ENCODE measurements at regions not wholly inside any gene's neighbourhood (a gene's known extent, or its start where the extent isn't known, plus 50 kb on each side); places are given as distances from the start of the nearest gene placed in this dataset.

GRCh38 chr21:28186604-28187003 lies 806.1 kb downstream of the LTN1 start:
- TF ChIP-seq EZH2phosphoT487 (conservative IDR thresholded peaks at IDR 0.05; ENCODE audit: low read length), result no peak
- TF ChIP-seq CTCF (IDR thresholded peaks at IDR 0.05; ENCODE audit: insufficient read depth, low read length, poor library complexity, severe bottlenecking), result no peak
- Histone ChIP-seq H3K27ac (ENCODE audit: low read depth, low read length) (no peak overlapping the region), H3F3A (ENCODE audit: insufficient read depth) (no peaks in the 10 kb centered on the region), H3K4me3 (ENCODE audit: insufficient read depth, low read length, poor library complexity, severe bottlenecking) (no peak overlapping the region), H3K27me3 (ENCODE audit: low read length) (no peaks in the 10 kb centered on the region), H3K9me2 (replicated peaks; ENCODE audit: insufficient read depth, low read length) (no peaks in the 10 kb centered on the region), H3K79me2 (ENCODE audit: insufficient read depth, low read length) (no peaks in the 10 kb centered on the region), H3K9ac (ENCODE audit: low read length) (no peak overlapping the region), H4K20me1 (ENCODE audit: low read depth, low read length) (no peaks in the 10 kb centered on the region), H2AFZ (ENCODE audit: low read depth, low read length, severe bottlenecking) (no peak overlapping the region), H3K4me2 (ENCODE audit: low read depth, low read length, poor library complexity, severe bottlenecking) (no peak overlapping the region), H3K9me3 (ENCODE audit: insufficient read depth, low read length) (peaks cover 8% of the 10 kb centered on the region; the same call in 1 of the 2 replicates), H3K36me3 (ENCODE audit: low read length) (no peaks in the 10 kb centered on the region)

DNA sequence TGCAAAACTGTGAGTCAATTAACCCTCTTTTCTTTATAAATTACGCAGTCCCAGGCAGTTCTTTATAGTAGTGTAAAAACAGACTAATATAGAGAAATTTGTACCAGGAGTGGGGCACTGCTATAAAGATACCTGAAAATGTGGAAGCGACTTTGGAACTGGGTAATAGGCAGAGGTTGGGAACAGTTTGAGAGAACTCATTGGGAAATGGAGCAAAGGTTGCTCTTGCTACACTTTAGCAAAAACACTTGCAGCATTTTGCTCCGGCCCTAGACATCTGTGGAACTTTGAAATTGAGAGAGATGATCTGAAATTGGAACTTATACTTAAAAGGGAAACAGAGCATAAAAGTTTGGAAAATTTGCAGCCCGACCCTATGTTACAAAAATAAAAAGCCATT lies 810.9 kb downstream of the LTN1 start:
- H3K4me2 ChIP-seq (ENCODE audit: low read depth, low read length, poor library complexity, severe bottlenecking), result no peak overlapping the region
- no peaks in the 10 kb centered on the region for H3K36me3 ChIP-seq (ENCODE audit: low read length)
- no peak overlapping the region for H3K27ac ChIP-seq (ENCODE audit: low read depth, low read length)
- no peaks in the 10 kb centered on the region for H3F3A ChIP-seq (ENCODE audit: insufficient read depth)
- no peak overlapping the region for H3K4me3 ChIP-seq (ENCODE audit: insufficient read depth, low read length, poor library complexity, severe bottlenecking)
- no peaks in the 10 kb centered on the region for H3K79me2 ChIP-seq (ENCODE audit: insufficient read depth, low read length)
- H3K27me3 ChIP-seq (ENCODE audit: low read length), result no peaks in the 10 kb centered on the region
- no peaks in the 10 kb centered on the region for H3K9me2 ChIP-seq (replicated peaks; ENCODE audit: insufficient read depth, low read length)
- no peak overlapping the region for H2AFZ ChIP-seq (ENCODE audit: low read depth, low read length, severe bottlenecking)
- no peaks in the 10 kb centered on the region for H4K20me1 ChIP-seq (ENCODE audit: low read depth, low read length)
- H3K9me3 ChIP-seq (ENCODE audit: insufficient read depth, low read length), result peaks cover 8% of the 10 kb centered on the region; the same call in 1 of the 2 replicates
- H3K9ac ChIP-seq (ENCODE audit: low read length), result no peak overlapping the region
- no peak for TF ChIP-seq CTCF (IDR thresholded peaks at IDR 0.05; ENCODE audit: insufficient read depth, low read length, poor library complexity, severe bottlenecking)
- no peak for TF ChIP-seq EZH2phosphoT487 (conservative IDR thresholded peaks at IDR 0.05; ENCODE audit: low read length)

GRCh38 chr21:28179136-28179535 lies 813.5 kb downstream of the LTN1 start:
- Histone ChIP-seq H4K20me1 (ENCODE audit: low read depth, low read length) (no peaks in the 10 kb centered on the region), H3K9ac (ENCODE audit: low read length) (no peak overlapping the region), H3K79me2 (ENCODE audit: insufficient read depth, low read length) (no peaks in the 10 kb centered on the region), H3K4me3 (ENCODE audit: insufficient read depth, low read length, poor library complexity, severe bottlenecking) (no peak overlapping the region), H3K36me3 (ENCODE audit: low read length) (no peaks in the 10 kb centered on the region), H3K27ac (ENCODE audit: low read depth, low read length) (no peak overlapping the region), H3F3A (ENCODE audit: insufficient read depth) (no peaks in the 10 kb centered on the region), H3K9me3 (ENCODE audit: insufficient read depth, low read length) (peaks cover 8% of the 10 kb centered on the region; the same call in 1 of the 2 replicates), H3K9me2 (replicated peaks; ENCODE audit: insufficient read depth, low read length) (no peaks in the 10 kb centered on the region), H2AFZ (ENCODE audit: low read depth, low read length, severe bottlenecking) (no peak overlapping the region), H3K4me2 (ENCODE audit: low read depth, low read length, poor library complexity, severe bottlenecking) (no peak overlapping the region), H3K27me3 (ENCODE audit: low read length) (no peaks in the 10 kb centered on the region)
- TF ChIP-seq EZH2phosphoT487 (conservative IDR thresholded peaks at IDR 0.05; ENCODE audit: low read length) (no peak), CTCF (IDR thresholded peaks at IDR 0.05; ENCODE audit: insufficient read depth, low read length, poor library complexity, severe bottlenecking) (no peak)
